ENCODE measurements at regions not wholly inside any gene's neighbourhood (a gene's known extent, or its start where the extent isn't known, plus 50 kb on each side); places are given as distances from the start of the nearest gene placed in this dataset.
"Not testable (repeated sequence)": the region's sequence is repeated elsewhere in the genome, so short reads cannot be mapped to it uniquely, and the experiment has no call there.

DNA sequence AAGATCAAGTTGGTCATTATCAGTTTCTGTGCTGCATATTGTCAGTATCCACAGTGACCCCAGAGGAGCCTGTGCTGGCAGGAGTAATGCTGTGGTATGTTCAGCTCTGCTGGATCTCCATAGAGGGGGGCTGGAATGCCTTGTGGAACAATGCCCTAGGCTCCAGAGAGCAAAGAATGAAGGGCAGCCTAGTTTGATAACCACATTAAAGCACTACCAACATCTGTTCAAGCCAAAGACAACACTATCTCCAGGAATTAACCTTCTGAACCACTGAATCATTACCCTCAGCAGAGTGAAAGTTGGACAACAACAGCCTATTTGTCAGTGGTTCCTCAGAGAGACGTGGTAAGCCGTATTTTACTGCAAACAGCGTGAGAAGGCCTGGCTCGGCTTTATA, 192.3 kb upstream of the CXorf66 start:
- TF ChIP-seq, protein P1, sequence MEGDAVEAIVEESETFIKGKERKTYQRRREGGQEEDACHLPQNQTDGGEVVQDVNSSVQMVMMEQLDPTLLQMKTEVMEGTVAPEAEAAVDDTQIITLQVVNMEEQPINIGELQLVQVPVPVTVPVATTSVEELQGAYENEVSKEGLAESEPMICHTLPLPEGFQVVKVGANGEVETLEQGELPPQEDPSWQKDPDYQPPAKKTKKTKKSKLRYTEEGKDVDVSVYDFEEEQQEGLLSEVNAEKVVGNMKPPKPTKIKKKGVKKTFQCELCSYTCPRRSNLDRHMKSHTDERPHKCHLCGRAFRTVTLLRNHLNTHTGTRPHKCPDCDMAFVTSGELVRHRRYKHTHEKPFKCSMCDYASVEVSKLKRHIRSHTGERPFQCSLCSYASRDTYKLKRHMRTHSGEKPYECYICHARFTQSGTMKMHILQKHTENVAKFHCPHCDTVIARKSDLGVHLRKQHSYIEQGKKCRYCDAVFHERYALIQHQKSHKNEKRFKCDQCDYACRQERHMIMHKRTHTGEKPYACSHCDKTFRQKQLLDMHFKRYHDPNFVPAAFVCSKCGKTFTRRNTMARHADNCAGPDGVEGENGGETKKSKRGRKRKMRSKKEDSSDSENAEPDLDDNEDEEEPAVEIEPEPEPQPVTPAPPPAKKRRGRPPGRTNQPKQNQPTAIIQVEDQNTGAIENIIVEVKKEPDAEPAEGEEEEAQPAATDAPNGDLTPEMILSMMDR (IDR thresholded peaks at IDR 0.05; ENCODE audit: low read depth, low read length), result no peak

DNA sequence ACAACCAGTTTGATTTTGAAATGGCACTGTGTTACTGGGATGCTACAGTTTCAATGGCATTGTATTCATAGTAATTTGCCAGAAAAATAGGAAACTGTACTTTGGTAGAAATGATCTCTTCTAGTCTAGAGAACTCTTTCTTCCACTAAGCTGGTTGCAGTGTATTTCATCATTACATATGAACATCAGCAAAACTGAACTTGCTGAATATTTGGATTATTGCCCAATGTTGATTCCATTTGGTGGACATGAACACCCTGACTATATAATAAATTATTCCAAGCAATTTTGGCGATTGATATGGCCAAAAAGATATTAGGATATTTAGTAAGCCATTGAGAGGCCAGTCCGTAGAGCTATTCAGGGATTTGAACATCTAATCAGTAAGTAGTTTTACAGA, 191.8 kb upstream of the CXorf66 start:
- Histone ChIP-seq H3K9me3 (ENCODE audit: severe bottlenecking) (no peaks in the 10 kb centered on the region), H3K4me3 (ENCODE audit: low read depth, low read length) (no peak overlapping the region), H3K27ac (no peak overlapping the region), H3K27me3 (ENCODE audit: insufficient read depth, low read depth, severe bottlenecking) (peaks cover 43% of the 10 kb centered on the region), H3K36me3 (no peaks in the 10 kb centered on the region)
- no peak for DNase-seq
- TF ChIP-seq, protein P1 (IDR thresholded peaks at IDR 0.05; ENCODE audit: low read depth, low read length), result no peak

More for the DNA sequence above, 192.3 kb upstream of the CXorf66 start:
- Histone ChIP-seq H3K9me3 (ENCODE audit: severe bottlenecking) (no peaks in the 10 kb centered on the region), H3K4me3 (ENCODE audit: low read depth, low read length) (no peak overlapping the region), H3K27me3 (ENCODE audit: insufficient read depth, low read depth, severe bottlenecking) (peaks cover 43% of the 10 kb centered on the region), H3K27ac (no peak overlapping the region), H3K36me3 (no peaks in the 10 kb centered on the region)
- DNase-seq, result no peak

DNA sequence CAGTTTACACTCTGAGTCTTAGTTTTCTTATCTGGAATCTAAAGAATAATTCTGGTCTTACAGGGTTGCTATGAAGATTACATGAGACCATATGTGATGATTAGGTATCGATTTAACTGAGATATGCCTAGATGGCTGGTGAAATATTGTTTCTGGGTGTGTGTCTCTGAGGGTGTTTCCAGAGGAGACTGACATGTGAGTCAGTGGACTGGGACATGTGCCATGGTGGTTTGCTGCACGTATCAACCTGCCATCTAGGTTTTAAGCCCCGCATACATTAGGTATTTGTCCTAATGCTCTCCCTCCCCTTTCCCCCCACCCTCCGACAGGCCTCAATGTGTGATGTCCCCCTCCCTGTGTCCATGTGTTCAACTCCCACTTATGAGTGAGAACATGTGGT, 186.0 kb upstream of the CXorf66 start:
- H3K9me3 ChIP-seq (ENCODE audit: severe bottlenecking), result no peaks in the 10 kb centered on the region
- DNase-seq, result no peak
- no peaks in the 10 kb centered on the region for H3K36me3 ChIP-seq
- peaks cover 17% of the 10 kb centered on the region for H3K27me3 ChIP-seq (ENCODE audit: insufficient read depth, low read depth, severe bottlenecking)
- no peak overlapping the region for H3K4me3 ChIP-seq (ENCODE audit: low read depth, low read length)
- H3K27ac ChIP-seq, result no peak overlapping the region
- TF ChIP-seq, protein P1 (IDR thresholded peaks at IDR 0.05; ENCODE audit: low read depth, low read length), result no peak

DNA sequence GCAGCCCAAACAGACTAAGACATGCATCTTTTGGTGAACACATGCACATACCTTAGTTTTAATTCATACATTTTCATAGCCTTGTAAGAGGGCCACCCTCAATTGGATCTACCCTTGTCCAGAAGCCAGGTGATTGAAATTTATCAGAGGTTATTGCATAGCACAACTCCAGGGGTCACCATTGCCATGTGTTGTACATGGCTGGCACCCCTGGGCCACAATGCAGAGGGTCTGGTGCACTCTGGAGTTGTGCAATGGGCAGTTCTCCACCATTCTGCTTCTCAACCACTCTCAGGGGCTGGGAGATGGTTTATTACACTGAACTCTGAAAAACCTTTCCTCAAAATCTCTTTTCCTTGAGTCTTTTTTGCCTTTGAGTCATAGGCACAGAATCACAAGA, 184.4 kb upstream of the CXorf66 start:
- TF ChIP-seq, protein P1 (IDR thresholded peaks at IDR 0.05; ENCODE audit: low read depth, low read length), result no peak
- H3K36me3 ChIP-seq, result no peaks in the 10 kb centered on the region
- no peak for DNase-seq
- H3K9me3 ChIP-seq (ENCODE audit: severe bottlenecking), result no peaks in the 10 kb centered on the region
- H3K27ac ChIP-seq, result no peak overlapping the region
- no peak overlapping the region for H3K4me3 ChIP-seq (ENCODE audit: low read depth, low read length)
- H3K27me3 ChIP-seq (ENCODE audit: insufficient read depth, low read depth, severe bottlenecking), result peaks cover 23% of the 10 kb centered on the region

DNA sequence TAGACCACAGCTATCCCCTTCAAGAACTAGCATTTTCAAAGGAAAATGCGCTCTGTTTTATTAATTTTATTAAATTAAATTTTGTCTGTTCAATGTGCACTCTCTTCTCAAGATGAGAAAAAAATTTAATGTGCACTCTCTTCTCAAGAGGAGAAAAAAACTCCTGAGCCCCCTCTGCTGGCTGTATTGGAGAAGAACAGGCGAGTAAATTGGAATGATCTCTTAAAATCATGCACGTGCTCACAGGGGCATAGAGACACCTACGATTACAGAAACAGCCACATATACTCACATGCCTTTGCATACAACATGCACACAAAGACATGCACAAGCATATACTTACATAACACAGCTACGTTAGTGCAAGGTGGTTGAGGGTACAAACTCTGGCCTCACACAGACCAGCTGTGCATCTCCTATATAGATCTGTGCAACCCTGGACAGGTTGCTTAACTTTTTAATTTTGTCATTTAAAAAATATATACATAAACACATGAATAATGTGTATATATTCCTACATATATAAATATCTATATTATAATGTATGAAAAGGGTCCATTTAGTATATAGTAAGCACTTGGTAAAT, 176.2 kb upstream of the CXorf66 start:
- peak; percentile 16 for DNase-seq
- Histone ChIP-seq H3K4me3 (ENCODE audit: low read depth, low read length) (no peak overlapping the region), H3K36me3 (no peaks in the 10 kb centered on the region), H3K27ac (no peak overlapping the region), H3K9me3 (ENCODE audit: severe bottlenecking) (no peaks in the 10 kb centered on the region), H3K27me3 (ENCODE audit: insufficient read depth, low read depth, severe bottlenecking) (peaks cover 35% of the 10 kb centered on the region)
- TF ChIP-seq, protein P1 (IDR thresholded peaks at IDR 0.05; ENCODE audit: low read depth, low read length), result peak; percentile 43

DNA sequence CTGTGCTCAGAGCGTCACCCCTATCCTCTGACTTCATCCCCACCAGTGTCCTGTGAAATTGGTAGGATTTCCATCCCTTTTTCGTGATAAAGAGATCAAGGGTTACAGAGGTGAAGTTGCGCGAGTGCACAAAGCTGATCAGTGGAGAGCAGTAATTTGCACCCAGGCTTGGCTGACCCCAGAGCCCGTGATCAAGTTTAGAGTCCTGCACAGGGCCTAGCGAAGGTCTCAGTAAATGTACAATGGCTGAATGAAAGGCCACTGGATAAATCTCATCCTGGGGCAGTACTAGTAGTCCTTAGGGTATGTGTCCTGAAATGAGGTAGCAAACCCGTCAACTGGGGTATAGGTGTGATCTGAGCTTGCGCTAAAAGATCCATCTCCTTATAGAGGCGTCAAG, 173.2 kb upstream of the CXorf66 start:
- H3K4me3 ChIP-seq (ENCODE audit: low read depth, low read length); DNase-seq; H3K27ac ChIP-seq; H3K36me3 ChIP-seq; H3K9me3 ChIP-seq (ENCODE audit: severe bottlenecking): not testable (repeated sequence)
- H3K27me3 ChIP-seq (ENCODE audit: insufficient read depth, low read depth, severe bottlenecking), result peaks cover 26% of the 10 kb centered on the region

DNA sequence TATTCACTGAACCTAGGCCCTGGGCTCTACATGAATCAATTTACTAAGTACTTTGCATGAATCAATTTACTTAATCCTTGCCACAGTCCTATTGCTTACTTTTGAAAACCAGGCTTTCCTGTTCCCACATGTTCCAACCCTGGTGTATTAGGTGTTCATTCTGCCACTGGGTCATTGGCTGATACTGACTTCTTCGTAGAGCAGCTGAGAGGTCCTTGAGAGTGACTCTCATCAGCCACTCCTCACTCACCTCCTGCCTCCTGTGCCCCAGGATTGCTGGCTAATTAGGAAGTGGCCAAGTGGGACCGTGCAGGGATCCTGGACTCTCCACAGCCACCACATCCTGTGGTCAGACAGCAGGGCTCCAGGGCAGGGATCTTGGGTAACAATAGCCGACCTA, 172.7 kb upstream of the CXorf66 start:
- H3K27me3 ChIP-seq (ENCODE audit: insufficient read depth, low read depth, severe bottlenecking), result peaks cover 22% of the 10 kb centered on the region
- not testable (repeated sequence) for DNase-seq; H3K4me3 ChIP-seq (ENCODE audit: low read depth, low read length)

More for the DNA sequence above, 172.7 kb upstream of the CXorf66 start:
- H3K27ac ChIP-seq; H3K36me3 ChIP-seq; H3K9me3 ChIP-seq (ENCODE audit: severe bottlenecking): not testable (repeated sequence)

All from WERI-Rb-1 (cell line).